Esophagus squamous epithelium (tissue), 5 donors: ENCODE measurements at regions not wholly inside any gene's neighbourhood (a gene's known extent, or its start where the extent isn't known, plus 50 kb on each side); places are given as distances from the start of the nearest gene placed in this dataset.

ENCODE experiments used
- DNase-seq: peaks from one replicate; lab custom pipeline; 2025; lab: John Stamatoyannopoulos, UW
- H3K27ac ChIP-seq, 4 donors: fragments of 200-600 bp; sonication (generic); one replicate each; pipeline ENCODE4 v1.5.1; 2016 to 2019; ENCODE audit warnings: mild to moderate bottlenecking in 1 of 4
- H3K27me3 ChIP-seq, 4 donors: fragments of 200-600 bp; sonication (generic); 1 replicate in 3 of 4; 2 replicates in 1 of 4; pipeline versions ENCODE4 v1.5.1 to v1.6.0; 2017 to 2021; ENCODE audit warnings: antibody characterized with exemption in 1 of 4
- H3K36me3 ChIP-seq, 3 donors: fragments of 200-600 bp; sonication (generic); one replicate each; pipeline ENCODE4 v1.5.1; 2016 to 2019
- H3K4me1 ChIP-seq, 3 donors: fragments of 200-600 bp; sonication (generic); one replicate each; pipeline ENCODE4 v1.5.1; 2017 to 2019
- H3K4me3 ChIP-seq, 4 donors: fragments of 200-600 bp; sonication (generic); 1 replicate in 3 of 4; 2 replicates in 1 of 4; pipeline ENCODE4 v1.5.1; 2016 to 2019; ENCODE audit warnings: mild to moderate bottlenecking in 2 of 4, moderate library complexity in 1 of 4
- H3K9me3 ChIP-seq, 3 donors: fragments of 200-600 bp; sonication (generic); one replicate each; pipeline ENCODE4 v1.5.1; 2016 to 2019
- POLR2A ChIP-seq, 4 donors: fragments of 450-650 bp; IDR thresholded peaks; one replicate each; pipeline ENCODE4 v1.6.1; 2017; ENCODE audit warnings: antibody characterized with exemption in 4 of 4, mild to moderate bottlenecking in 4 of 4, moderate library complexity in 3 of 4
- WGBS, 2 donors: methylation state at CpG; one replicate each; pipeline ENCODE4 v1.1.5; 2018; 5-methylcytosine and 5-hydroxymethylcytosine counted together
- intact Hi-C: fragments of 100-400 bp; cut with DNase I; formaldehyde crosslinking; loops from one replicate; pipeline ENCODE4 v1.15.0; 2022
- TF ChIP-seq, protein P1 (sequence below), 6 experiments: fragments of 450-650 bp in 4 of 6; fragments of 200-600 bp in 2 of 6; sonication (generic) in 2 of 6; IDR thresholded peaks; one replicate each; pipeline ENCODE4 v1.5.1; 2016 to 2019; ENCODE audit warnings: antibody characterized with exemption in 6 of 6, mild to moderate bottlenecking in 4 of 6, moderate library complexity in 4 of 6
- donor health status: DM: yes; HTN: yes; CAD: no.

DNA sequence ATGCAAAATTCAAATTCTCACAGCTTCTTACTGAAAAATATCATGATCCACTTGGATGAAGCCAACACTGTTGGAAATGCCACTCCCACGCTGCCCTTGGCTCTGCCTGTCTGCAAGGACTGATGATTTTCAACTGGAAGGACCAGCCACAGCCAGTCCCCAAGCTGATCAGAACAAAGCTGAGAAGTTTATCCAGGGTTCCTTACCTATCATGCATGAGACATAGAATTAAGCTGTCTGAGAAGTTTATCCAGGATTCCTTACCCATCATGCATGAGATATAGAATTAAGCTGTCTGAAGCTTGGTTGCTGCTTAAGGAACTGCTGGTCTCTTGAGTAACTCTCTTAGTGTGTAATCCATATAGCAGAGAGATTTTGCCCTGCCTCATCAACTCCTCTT lies 159.8 kb upstream of the TMEM260 start:
- Histone ChIP-seq H3K27me3 (peaks cover 0 to 4% (median 0%) of the 10 kb centered on the region in 4 donors), H3K27ac (no peak overlapping the region), H3K9me3 (no peaks in the 10 kb centered on the region), H3K36me3 (no peaks in the 10 kb centered on the region), H3K4me1 (peaks cover 0 to 20% (median 0%) of the 10 kb centered on the region in 3 donors), H3K4me3 (no peak overlapping the region)
- intact Hi-C loops = loop anchor here (10.0 kb wide), 1 partner anchor 715 kb away; no protein-coding TSS in a partner anchor
- DNase-seq = no peak
- WGBS, 2 donors = 62 to 83% methylated on average over 1 of the region's 1 CpG
- no peak for TF ChIP-seq POLR2A (IDR thresholded peaks at IDR 0.05)
- TF ChIP-seq, protein P1, sequence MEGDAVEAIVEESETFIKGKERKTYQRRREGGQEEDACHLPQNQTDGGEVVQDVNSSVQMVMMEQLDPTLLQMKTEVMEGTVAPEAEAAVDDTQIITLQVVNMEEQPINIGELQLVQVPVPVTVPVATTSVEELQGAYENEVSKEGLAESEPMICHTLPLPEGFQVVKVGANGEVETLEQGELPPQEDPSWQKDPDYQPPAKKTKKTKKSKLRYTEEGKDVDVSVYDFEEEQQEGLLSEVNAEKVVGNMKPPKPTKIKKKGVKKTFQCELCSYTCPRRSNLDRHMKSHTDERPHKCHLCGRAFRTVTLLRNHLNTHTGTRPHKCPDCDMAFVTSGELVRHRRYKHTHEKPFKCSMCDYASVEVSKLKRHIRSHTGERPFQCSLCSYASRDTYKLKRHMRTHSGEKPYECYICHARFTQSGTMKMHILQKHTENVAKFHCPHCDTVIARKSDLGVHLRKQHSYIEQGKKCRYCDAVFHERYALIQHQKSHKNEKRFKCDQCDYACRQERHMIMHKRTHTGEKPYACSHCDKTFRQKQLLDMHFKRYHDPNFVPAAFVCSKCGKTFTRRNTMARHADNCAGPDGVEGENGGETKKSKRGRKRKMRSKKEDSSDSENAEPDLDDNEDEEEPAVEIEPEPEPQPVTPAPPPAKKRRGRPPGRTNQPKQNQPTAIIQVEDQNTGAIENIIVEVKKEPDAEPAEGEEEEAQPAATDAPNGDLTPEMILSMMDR (IDR thresholded peaks at IDR 0.05) = no peak

DNA sequence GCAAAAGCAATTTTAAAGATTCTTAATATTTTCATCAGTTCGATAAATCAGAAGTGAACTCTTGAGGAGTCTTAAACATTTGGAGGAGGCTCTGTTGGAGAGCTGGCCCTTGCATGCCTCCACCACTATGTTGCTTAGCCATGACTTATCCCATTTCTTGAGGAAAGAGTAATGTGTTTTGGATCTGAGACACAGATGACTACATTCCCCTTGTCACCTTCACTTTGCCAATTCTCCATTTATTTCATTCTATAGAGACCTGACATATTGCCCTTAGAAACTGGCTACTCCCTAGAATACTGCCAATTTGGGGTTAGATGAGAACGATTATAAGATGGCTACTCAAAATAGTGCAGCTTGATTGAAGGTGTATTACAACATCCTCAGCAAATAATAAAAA lies 157.4 kb upstream of the TMEM260 start:
- TF ChIP-seq, protein P1 (IDR thresholded peaks at IDR 0.05) = no peak
- no peak for TF ChIP-seq POLR2A (IDR thresholded peaks at IDR 0.05)
- Histone ChIP-seq H3K36me3 (no peaks in the 10 kb centered on the region), H3K9me3 (no peaks in the 10 kb centered on the region), H3K4me1 (peaks cover 0 to 20% (median 0%) of the 10 kb centered on the region in 3 donors), H3K27ac (no peak overlapping the region), H3K4me3 (no peak overlapping the region), H3K27me3 (peaks cover 0 to 3% (median 0%) of the 10 kb centered on the region in 4 donors)
- DNase-seq = no peak
- 58 to 70% methylated on average over 2 of the region's 2 CpGs for WGBS, 2 donors
- intact Hi-C loops = loop anchor here (10.0 kb wide), 1 partner anchor 717 kb away; no protein-coding TSS in a partner anchor

DNA sequence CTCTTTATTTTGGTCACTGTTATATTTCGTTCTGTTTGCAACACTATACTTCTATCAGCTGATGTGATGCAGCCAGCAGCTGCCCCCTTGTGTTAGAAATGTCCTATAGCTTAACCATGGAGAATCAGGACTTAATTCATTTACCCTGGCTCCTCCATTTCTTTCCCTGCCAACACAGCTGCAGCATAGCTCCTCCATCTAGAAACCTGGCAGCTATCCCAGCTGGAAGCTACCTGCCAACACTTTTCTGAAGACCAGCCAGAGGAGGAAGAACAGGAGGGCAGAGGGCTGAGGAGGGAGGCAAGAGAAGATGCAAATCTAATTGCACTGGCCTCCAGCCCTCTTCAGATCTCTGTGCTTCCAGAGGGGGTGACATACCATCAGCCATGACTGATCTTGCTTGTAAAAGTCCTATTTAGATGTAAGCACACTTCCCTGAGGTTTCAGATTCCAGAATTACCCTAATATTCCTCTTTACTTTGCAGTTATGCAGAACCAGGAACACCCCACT lies 156.8 kb upstream of the TMEM260 start:
- WGBS, 2 donors = 5 to 17% methylated on average over 1 of the region's 1 CpG
- intact Hi-C loops = loop anchor here (10.0 kb wide), 1 partner anchor 718 kb away; no protein-coding TSS in a partner anchor
- no peaks in the 10 kb centered on the region for H3K27me3 ChIP-seq

DNA sequence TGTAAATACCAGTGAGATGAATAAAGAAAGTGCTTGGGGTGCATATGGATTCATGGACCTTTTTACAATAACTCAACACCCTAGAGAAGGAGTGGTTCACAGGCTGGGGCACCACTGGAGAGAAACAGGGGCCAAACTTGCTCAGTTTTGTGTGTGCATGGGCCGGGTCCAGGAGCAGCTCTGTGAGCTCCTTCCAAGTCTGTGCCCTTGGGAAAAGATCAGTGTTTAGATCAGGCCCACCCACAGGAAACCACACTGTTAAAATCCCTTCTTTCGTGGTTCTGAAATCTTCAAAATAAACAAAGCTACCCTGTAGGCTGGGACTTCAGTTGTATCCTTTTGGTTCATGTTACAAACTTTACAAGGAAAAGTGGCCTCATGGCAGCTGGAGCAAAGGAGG lies 156.1 kb upstream of the TMEM260 start:
- H3K9me3 ChIP-seq = no peaks in the 10 kb centered on the region
- H3K4me1 ChIP-seq = peaks cover 0 to 20% (median 0%) of the 10 kb centered on the region in 3 donors
- TF ChIP-seq, protein P1 (IDR thresholded peaks at IDR 0.05) = no peak
- no peak for TF ChIP-seq POLR2A (IDR thresholded peaks at IDR 0.05)
- H3K27ac ChIP-seq = no peak overlapping the region
- H3K36me3 ChIP-seq = no peaks in the 10 kb centered on the region
- DNase-seq = no peak
- WGBS, 2 donors = 18 to 23% methylated on average over 2 of the region's 2 CpGs
- no peak overlapping the region for H3K4me3 ChIP-seq
- H3K27me3 ChIP-seq = no peaks in the 10 kb centered on the region
- intact Hi-C loops = loop anchor here (10.0 kb wide), 1 partner anchor 719 kb away; no protein-coding TSS in a partner anchor

More for the DNA sequence above, 156.8 kb upstream of the TMEM260 start:
- Histone ChIP-seq H3K36me3 (no peaks in the 10 kb centered on the region), H3K4me3 (no peak overlapping the region), H3K27ac (no peak overlapping the region), H3K4me1 (peaks cover 0 to 20% (median 0%) of the 10 kb centered on the region in 3 donors), H3K9me3 (no peaks in the 10 kb centered on the region)
- no peak for TF ChIP-seq POLR2A (IDR thresholded peaks at IDR 0.05)
- TF ChIP-seq, protein P1 (IDR thresholded peaks at IDR 0.05) = peak; percentile 21 to 81 (median 65)
- DNase-seq = no peak

DNA sequence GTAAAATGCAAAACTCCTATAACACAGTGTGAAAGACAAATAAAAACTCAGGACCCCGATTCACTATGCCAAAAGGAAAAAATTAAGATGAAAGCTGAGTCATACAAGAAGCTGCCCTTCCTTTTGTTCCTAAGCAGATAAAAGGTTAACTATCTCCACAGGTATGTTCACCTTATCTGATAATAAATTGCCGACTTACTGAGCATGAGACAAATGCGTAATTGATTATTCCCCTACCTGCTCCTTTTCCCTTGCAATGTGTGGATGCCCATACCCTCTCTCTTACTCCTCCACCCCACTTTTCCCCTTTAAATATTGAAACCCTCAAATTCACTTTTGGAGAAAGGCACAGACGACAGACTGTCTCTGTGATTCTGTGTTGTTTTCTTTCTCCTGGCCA lies 148.6 kb upstream of the TMEM260 start:
- Histone ChIP-seq H3K4me3 (no peak overlapping the region), H3K36me3 (no peaks in the 10 kb centered on the region), H3K27me3 (peaks cover 0 to 8% (median 0%) of the 10 kb centered on the region in 4 donors), H3K9me3 (no peaks in the 10 kb centered on the region), H3K27ac (no peak overlapping the region), H3K4me1 (no peaks in the 10 kb centered on the region)
- TF ChIP-seq, protein P1 (IDR thresholded peaks at IDR 0.05) = no peak
- no peak for TF ChIP-seq POLR2A (IDR thresholded peaks at IDR 0.05)
- 71 to 74% methylated on average over 4 of the region's 4 CpGs for WGBS, 2 donors
- intact Hi-C loops = no loop called here
- no peak for DNase-seq
